ENCODE measurements at regions not wholly inside any gene's neighbourhood (a gene's known extent, or its start where the extent isn't known, plus 50 kb on each side); places are given as distances from the start of the nearest gene placed in this dataset.

DNA sequence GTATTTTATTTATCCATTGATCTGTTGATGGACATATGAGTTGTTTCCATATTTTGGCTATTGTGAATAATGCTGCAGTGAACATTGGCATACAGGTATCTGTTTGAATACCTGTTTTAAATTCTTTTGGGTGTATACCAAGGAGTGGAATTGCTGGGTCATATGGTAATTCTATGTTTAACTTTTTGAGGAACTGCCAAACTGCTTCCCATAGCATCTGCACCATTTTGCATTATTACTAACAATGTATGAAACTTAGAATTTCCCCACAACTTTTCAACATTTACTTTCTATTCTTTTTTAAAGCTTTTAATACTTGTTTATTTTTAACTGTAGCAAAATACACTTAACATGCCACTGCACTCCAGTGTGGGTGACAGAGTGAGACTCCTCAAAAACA, 57.0 kb upstream of the MSN start:
- Mint-ChIP-seq H3K27ac (no peak overlapping the region), H3K36me3 (no peaks in the 10 kb centered on the region), H3K4me3 (no peak overlapping the region), H3K9me3 (peaks cover 0 to 2% of the 10 kb centered on the region in 2 donors), H3K4me1 (peaks cover 0 to 2% of the 10 kb centered on the region in 2 donors), H3K27me3 (peaks cover 0 to 7% of the 10 kb centered on the region in 2 donors)
- DNase-seq (no peak), ATAC-seq (replicated peaks) (no peak)

DNA sequence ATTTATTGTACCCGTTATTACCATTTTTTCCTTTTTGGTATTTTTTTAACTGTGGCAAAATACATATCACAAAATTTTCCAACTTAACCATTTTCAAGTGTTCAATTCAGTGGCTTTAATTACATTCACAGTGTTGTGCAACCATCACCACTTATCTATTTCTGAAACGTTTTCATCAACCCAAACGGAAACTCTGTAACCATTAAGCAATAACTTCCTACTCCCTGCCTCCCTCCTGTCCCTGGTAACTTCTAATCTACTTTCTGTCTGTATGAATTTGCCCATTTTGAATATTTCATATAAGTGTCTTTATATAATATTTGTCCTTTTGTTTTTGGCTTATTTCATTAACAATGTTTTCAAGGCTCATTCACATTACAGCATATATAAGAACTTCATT, 57.4 kb upstream of the MSN start:
- Mint-ChIP-seq H3K36me3 (no peaks in the 10 kb centered on the region), H3K27ac (no peak overlapping the region), H3K4me3 (no peak overlapping the region), H3K4me1 (peaks cover 0 to 2% of the 10 kb centered on the region in 2 donors), H3K9me3 (peaks cover 0 to 2% of the 10 kb centered on the region in 2 donors), H3K27me3 (peaks cover 0 to 11% of the 10 kb centered on the region in 2 donors)
- ATAC-seq (replicated peaks), result no peak
- no peak for DNase-seq

DNA sequence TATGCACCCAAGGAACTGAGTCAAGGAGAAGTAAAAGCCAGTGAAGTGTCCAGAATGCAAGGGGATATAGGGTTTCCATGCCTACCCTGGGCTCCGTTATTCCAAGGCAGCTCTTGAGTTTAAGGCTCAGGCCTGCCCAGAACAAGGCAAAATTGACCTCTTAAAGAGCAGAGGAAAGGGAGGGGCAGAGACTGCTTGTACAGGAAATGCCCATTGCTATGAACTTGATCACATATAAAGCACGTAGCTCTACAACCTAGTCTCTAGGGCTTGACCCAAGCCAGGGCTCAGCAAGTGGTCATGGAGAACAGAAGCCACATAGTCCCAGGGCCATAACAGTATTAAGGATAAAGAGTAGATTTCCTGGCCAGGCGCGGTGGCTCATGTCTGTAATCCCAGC, 58.2 kb upstream of the MSN start:
- H3K9me3 Mint-ChIP-seq, result peaks cover 0 to 2% of the 10 kb centered on the region in 2 donors
- H3K4me3 Mint-ChIP-seq, result no peak overlapping the region
- H3K27me3 Mint-ChIP-seq, result peaks cover 0 to 11% of the 10 kb centered on the region in 2 donors
- peaks cover 0 to 2% of the 10 kb centered on the region in 2 donors for H3K4me1 Mint-ChIP-seq
- H3K27ac Mint-ChIP-seq, result no peak overlapping the region
- DNase-seq (no peak), ATAC-seq (replicated peaks) (no peak)
- H3K36me3 Mint-ChIP-seq, result no peaks in the 10 kb centered on the region

DNA sequence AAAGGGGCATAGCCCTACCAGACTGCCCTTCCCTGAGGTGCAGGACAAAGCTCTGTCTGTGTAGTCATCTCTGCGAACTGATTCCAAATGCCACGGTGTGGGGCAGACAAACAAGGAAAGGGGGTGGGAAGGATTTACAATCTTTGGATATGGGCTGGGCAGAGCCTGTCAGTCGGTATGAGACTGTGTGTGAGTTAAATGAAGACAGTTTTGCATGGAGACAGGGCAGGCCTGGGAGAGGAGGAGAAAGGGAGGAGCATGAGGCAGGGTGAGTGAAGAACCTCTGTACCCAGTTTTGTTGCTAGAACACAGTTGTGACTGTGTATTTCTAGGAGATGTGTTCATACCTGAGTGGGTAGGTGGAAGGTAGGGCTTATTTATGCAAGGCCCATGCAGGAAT, 59.4 kb upstream of the MSN start:
- DNase-seq, result no peak

DNA sequence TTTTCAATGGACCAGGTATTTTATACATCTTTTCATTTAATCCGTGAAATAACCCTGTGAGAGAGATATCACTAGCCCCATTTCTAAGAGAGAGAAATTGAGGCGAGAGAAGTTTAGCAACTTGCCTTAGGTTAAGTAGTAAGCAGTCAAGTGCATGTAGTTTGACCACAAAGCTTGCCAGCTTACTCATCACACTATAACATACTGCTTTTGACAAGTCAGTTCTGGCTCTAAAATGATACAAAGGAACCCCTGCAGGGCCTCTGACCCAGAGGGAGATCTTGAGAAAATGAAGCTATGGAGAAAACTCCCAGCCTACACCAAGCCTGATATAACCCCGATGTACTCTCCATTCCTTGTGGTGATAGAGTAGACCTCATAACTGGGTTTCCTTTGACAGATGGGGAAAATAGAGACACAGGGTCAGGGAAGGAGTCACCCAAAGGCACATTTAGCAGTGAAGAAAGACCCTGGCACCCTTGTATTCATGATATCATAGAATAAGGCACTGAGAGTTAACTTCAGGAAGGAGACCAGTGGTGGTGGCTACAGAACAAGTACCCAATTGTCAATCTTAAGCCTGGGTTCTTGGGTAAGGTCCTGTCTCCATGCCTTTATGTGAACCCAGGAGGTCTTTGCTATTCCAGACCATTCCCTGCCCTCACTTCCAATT, 60.2 kb upstream of the MSN start:
- Mint-ChIP-seq H3K4me3 (no peak overlapping the region), H3K27me3 (peaks cover 0 to 14% of the 10 kb centered on the region in 2 donors), H3K4me1 (peaks cover 0 to 4% of the 10 kb centered on the region in 2 donors), H3K9me3 (peaks cover 0 to 2% of the 10 kb centered on the region in 2 donors), H3K36me3 (no peaks in the 10 kb centered on the region), H3K27ac (no peak overlapping the region)
- DNase-seq (no peak), ATAC-seq (replicated peaks) (peak in 1 of 2 donors; percentile 41)

More for the DNA sequence above, 59.4 kb upstream of the MSN start:
- Mint-ChIP-seq H3K36me3 (no peaks in the 10 kb centered on the region), H3K27me3 (peaks cover 0 to 14% of the 10 kb centered on the region in 2 donors), H3K9me3 (peaks cover 0 to 2% of the 10 kb centered on the region in 2 donors), H3K27ac (no peak overlapping the region), H3K4me3 (no peak overlapping the region), H3K4me1 (no peaks in the 10 kb centered on the region)
- ATAC-seq (replicated peaks), result no peak

DNA sequence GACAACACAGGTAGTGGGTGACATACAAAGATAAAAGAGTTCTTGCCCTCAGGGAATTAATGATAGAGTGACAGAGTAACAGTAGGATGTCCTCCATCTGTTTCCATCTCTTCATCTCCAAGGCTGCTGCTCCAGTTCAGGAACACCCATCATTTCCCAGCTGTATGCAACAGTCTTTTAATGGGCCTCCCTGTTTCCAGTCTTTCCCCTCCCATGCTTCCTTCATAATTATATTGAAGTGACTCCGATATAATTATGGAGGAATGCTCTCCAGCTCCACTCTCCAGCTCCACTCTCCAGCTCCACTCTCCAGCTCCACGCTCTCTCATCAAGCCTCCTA, 65.3 kb upstream of the MSN start:
- H3K27ac Mint-ChIP-seq, result peak overlapping the region; percentile 43
- DNase-seq, result no peak
- peaks cover 21 to 38% of the 10 kb centered on the region in 2 donors for H3K4me1 Mint-ChIP-seq
- H3K9me3 Mint-ChIP-seq, result peaks cover 0 to 2% of the 10 kb centered on the region in 2 donors
- no peaks in the 10 kb centered on the region for H3K36me3 Mint-ChIP-seq
- no peak for ATAC-seq (replicated peaks)
- peaks cover 0 to 10% of the 10 kb centered on the region in 2 donors for H3K27me3 Mint-ChIP-seq
- no peak overlapping the region for H3K4me3 Mint-ChIP-seq

DNA sequence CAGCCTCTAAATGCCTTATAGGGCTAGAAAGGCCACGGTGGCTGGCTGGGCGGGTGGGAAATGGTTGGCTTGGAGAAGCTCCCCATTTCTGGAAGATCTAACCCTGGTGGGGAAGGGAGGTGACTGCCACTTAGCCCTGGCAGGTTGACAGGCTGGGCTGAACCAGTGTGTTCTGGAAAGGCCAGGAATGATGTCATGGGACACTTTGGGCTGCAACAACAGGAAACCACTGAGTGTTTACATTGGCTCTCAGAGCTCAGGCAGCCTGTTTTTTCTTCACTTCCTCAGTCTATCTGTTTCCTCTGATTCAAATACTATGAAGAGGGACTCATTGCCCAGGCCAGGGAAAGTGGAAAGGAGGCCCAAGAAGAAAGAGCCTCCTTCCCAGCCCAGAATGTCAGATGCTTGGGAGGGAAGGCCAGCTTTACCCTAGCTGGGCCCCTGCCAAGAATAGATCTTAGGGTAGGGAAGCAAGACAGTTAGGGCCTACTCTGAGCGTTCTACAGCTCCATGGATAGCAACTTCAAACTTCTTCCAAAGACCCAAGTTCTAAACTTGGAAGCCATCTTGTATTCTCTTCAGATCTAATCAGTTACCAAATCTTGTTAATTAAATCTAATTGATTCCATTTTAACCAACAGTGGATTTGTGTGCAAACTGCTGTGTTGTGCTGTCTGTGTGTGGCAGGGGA, 65.8 kb upstream of the MSN start:
- H3K4me3 Mint-ChIP-seq, result peak overlapping the region in 1 of 2 donors; percentile 43
- DNase-seq (peak; percentile 54), ATAC-seq (replicated peaks) (peak; percentile 91 to 92)
- peaks cover 0 to 2% of the 10 kb centered on the region in 2 donors for H3K9me3 Mint-ChIP-seq
- H3K36me3 Mint-ChIP-seq, result no peaks in the 10 kb centered on the region
- H3K4me1 Mint-ChIP-seq, result peaks cover 23 to 38% of the 10 kb centered on the region in 2 donors
- H3K27me3 Mint-ChIP-seq, result peaks cover 0 to 10% of the 10 kb centered on the region in 2 donors
- peak overlapping the region; percentile 77 for H3K27ac Mint-ChIP-seq

DNA sequence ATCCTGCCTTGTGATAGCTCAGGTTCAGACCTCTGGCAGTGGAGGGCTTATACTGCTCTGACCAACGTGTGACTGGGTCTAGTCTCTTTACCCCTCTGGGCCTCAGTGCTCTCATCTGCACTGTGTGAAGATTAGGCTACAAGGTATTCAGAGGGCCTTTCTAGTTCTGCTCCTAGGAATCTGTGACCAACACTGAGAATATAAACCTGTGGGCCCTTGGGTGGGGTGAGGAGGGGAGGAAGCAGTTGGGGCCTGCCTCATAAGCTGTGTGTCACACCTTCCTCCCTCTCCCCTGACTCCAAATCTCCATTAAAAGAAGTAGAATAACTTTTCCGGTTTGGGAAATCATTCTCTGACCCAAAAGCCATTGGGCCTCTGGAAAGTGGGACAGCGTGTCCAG, 66.3 kb upstream of the MSN start:
- H3K27ac Mint-ChIP-seq, result peak overlapping the region; percentile 77
- no peak overlapping the region for H3K4me3 Mint-ChIP-seq
- H3K27me3 Mint-ChIP-seq, result peaks cover 0 to 10% of the 10 kb centered on the region in 2 donors
- H3K9me3 Mint-ChIP-seq, result peaks cover 0 to 2% of the 10 kb centered on the region in 2 donors
- no peaks in the 10 kb centered on the region for H3K36me3 Mint-ChIP-seq
- peaks cover 26 to 43% of the 10 kb centered on the region in 2 donors for H3K4me1 Mint-ChIP-seq
- DNase-seq, result no peak
- peak; percentile 21 to 26 for ATAC-seq (replicated peaks)

DNA sequence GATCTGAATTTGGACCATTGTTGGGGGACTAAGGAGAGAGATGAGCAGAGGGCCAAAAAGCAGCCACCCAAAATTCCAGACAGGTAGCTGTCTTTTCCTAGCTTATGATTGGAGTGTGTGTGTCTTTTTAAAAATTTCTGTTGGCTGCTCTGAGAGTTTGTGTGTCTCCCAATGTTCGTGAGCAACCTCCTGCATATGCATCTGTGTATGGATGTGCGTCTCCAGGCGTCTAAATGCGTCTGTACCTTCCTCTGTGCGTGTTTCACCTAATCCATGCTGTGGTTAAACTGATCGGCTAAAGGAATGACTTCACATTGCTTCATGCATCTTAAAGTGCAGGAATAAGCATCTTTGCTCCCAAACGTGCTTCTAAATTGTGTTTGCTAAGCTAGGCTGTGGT, 65.5 kb upstream of the LAS1L start:
- H3K9me3 Mint-ChIP-seq, result no peaks in the 10 kb centered on the region
- H3K36me3 Mint-ChIP-seq, result no peaks in the 10 kb centered on the region
- no peak overlapping the region for H3K4me3 Mint-ChIP-seq
- peaks cover 0 to 4% of the 10 kb centered on the region in 2 donors for H3K27me3 Mint-ChIP-seq
- H3K27ac Mint-ChIP-seq, result no peak overlapping the region
- DNase-seq (no peak), ATAC-seq (replicated peaks) (no peak)
- peaks cover 30 to 53% of the 10 kb centered on the region in 2 donors for H3K4me1 Mint-ChIP-seq

DNA sequence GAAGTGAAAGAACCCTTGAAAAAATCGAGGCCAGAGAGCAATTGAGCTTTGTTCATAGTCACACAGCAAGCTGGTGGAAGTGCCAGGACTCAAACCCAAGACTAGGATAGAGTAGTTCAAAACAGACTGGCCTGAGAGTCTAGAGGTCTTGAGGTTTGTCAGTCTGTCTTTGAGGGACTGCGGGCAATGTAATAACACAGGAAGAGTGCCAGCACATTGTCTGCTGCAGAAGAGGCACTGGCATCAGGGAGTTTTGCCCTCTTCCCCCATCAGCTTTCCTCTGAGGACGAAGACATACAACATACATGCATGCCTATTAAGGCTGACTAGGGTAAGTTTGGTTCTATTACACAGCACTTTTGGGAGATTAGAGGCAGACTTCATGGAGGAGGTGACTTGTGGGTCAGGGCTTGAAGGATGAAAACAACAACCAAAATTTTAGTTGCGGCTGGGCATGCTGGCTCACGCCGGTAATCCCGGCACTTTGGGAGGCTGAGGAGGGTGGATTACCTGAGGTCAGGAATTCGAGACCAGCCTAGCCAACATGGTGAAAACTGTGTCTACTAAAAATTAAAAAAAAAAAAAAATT, 64.1 kb upstream of the LAS1L start:
- DNase-seq (no peak), ATAC-seq (replicated peaks) (no peak)
- Mint-ChIP-seq H3K4me1 (peaks cover 38 to 64% of the 10 kb centered on the region in 2 donors), H3K4me3 (peak overlapping the region; percentile 34 to 48), H3K36me3 (no peaks in the 10 kb centered on the region), H3K27me3 (no peaks in the 10 kb centered on the region), H3K27ac (peak overlapping the region; percentile 44), H3K9me3 (no peaks in the 10 kb centered on the region)

DNA sequence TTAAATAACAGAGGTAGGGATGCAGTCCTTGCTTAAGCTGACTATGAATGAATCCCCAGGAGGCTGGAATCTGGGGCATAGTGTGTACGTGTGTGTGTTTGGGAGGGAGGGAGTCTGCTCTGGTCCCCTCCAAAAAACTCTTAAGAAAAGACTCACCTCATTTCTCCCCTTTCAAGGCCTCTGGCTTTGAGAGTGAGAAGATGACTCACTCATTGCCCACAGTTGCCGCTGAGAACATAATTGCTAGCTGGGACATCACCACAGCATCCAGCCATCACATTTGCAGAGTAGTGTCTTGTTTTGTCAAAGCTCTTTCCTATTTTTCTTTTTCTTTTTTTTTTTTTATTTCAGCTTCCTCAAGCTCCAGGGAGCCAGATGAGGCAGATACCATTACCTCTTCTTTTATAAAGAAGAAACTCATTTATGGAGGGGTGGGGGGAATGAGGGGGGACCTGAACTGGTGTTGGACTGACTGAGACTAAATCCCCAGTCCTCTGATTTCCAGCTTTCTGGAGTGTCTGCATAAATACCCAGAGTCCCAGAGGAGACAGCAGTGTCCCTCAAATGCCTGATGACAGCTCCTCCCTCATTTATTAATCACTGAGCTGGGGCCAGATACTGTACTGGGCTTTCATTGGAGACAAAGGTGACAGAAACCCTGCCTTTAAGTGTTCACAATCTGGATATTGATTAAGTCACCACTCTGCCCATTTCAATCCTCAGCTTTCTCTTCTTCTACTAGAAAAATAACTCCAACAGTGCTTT, 61.9 kb upstream of the LAS1L start:
- Mint-ChIP-seq H3K27me3 (peaks cover 0 to 3% of the 10 kb centered on the region in 2 donors), H3K4me3 (peak overlapping the region in 1 of 2 donors; percentile 16), H3K36me3 (no peaks in the 10 kb centered on the region), H3K27ac (peak overlapping the region; percentile 72), H3K9me3 (no peaks in the 10 kb centered on the region), H3K4me1 (peaks cover 35 to 54% of the 10 kb centered on the region in 2 donors)
- ATAC-seq (replicated peaks) (peak; percentile 78 to 80), DNase-seq (peak; percentile 30)

DNA sequence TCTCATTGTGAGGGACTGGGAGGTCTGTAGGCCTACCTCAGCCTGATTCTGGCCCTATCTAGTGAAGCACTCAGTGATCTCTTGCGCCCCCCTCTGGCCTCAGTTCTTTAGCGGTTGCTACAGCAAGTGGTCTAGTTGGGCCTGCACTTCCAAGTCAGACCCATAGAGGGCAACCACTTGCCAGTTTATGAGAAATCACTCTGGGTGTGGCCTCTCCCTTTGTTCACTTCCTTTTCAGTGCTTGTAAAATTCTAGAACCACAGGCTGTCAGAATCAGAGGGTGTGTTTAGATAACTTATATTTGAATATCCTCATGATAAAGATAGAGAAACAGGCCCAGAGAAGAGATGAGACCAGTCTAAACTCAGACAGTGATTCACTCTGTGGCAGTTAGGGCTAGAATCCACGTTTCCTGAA, 60.9 kb upstream of the LAS1L start:
- Mint-ChIP-seq H3K4me3 (no peak overlapping the region), H3K9me3 (no peaks in the 10 kb centered on the region), H3K4me1 (peaks cover 35 to 48% of the 10 kb centered on the region in 2 donors), H3K27ac (peak overlapping the region; percentile 72), H3K27me3 (peaks cover 0 to 9% of the 10 kb centered on the region in 2 donors), H3K36me3 (no peaks in the 10 kb centered on the region)
- peak; percentile 85 to 86 for ATAC-seq (replicated peaks)
- peak; percentile 89 for DNase-seq

DNA sequence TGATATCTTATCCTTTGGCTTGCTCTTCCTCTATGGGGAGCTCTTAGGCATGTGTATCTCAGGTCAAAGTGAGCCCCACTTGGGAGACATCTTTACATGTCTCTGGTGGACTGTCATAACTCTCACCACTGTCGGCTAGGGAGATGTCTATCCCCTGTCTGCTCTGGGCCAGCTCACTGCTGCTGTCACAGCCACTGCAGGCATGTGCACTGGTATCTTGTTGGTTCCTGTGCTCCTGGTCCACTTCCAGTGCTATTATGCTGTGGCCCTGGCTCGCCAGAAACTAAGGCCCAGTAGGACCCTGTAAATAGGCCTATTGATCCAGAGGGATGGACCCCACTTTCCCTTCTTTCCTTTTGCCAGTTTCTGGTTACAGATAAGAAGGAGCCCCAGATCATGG, 56.6 kb upstream of the LAS1L start:
- H3K27me3 Mint-ChIP-seq, result peaks cover 0 to 30% of the 10 kb centered on the region in 2 donors
- DNase-seq (no peak), ATAC-seq (replicated peaks) (no peak)
- peaks cover 15 to 24% of the 10 kb centered on the region in 2 donors for H3K4me1 Mint-ChIP-seq
- no peaks in the 10 kb centered on the region for H3K36me3 Mint-ChIP-seq
- H3K4me3 Mint-ChIP-seq, result no peak overlapping the region
- H3K9me3 Mint-ChIP-seq, result no peaks in the 10 kb centered on the region
- no peak overlapping the region for H3K27ac Mint-ChIP-seq

DNA sequence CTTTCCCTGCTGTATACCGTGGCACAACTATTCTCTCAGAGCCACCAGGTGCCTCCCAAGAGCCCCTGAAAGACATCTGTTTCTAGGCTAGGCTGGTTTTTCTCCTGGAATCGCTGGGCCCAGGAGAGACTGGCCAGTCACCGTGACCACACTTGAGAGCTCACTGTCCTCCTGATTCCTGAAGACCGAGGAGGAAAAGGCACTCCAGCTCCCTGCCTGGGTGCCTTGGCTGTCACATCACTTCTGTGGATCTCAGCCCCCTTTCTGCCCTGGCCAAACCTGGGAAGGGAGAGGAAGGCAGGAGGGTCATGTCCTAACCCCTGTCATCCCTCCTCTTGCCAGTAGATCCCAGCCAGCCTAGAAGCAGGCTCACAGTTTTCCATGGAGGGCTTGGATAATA, 54.7 kb upstream of the LAS1L start:
- no peak overlapping the region for H3K4me3 Mint-ChIP-seq
- H3K9me3 Mint-ChIP-seq, result no peaks in the 10 kb centered on the region
- H3K36me3 Mint-ChIP-seq, result no peaks in the 10 kb centered on the region
- ATAC-seq (replicated peaks), result no peak
- DNase-seq, result no peak
- peaks cover 7 to 8% of the 10 kb centered on the region in 2 donors for H3K4me1 Mint-ChIP-seq
- H3K27me3 Mint-ChIP-seq, result peaks cover 0 to 30% of the 10 kb centered on the region in 2 donors
- no peak overlapping the region for H3K27ac Mint-ChIP-seq

Measured in stimulated activated naive B cell treated with anti-CD40 and anti-IgM and Interleukin-4, amounts not matched to agents 10 μg/mL and 1 μg/mL and 100 μg/mL, for 72 hours (primary cell).